ENCODE measurements at regions not wholly inside any gene's neighbourhood (a gene's known extent, or its start where the extent isn't known, plus 50 kb on each side); places are given as distances from the start of the nearest gene placed in this dataset.
A peak's percentile ranks its signal among the peaks of the same experiment; 100 is the strongest.

DNA sequence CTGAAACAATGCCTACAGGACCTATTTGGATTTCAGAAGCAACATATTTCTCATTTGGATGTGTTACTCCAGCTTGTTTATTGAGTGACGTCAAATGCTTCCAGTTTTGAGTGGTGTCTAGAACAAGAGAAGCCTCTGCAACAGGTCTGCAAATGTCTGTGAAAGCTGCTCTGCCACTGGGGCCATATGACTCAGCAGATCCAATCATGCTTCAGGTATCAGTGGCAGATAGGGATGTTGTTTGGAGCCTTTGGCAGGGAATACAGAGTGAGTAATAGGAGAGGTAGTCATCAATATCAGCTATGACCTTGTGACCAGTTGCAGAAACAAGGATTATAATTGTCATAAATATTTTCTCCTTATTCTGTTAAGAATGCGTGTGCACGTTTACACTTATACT lies 141.1 kb upstream of the ZXDA start:
- DNase-seq (ENCODE audit: low spot score) = no peak
- FAIRE-seq = no peak

- FAIRE-seq (no peak), DNase-seq (ENCODE audit: low spot score) (no peak)
Measured at GRCh38 chrX:58044130-58044529, 133.9 kb upstream of the ZXDA start.

- FAIRE-seq = no peak
Measured at GRCh38 chrX:58025979-58026378, 115.7 kb upstream of the ZXDA start.

GRCh38 chrX:57985951-57986350 lies 75.7 kb upstream of the ZXDA start:
- no peak for DNase-seq (ENCODE audit: low spot score)
- FAIRE-seq = no peak

More at GRCh38 chrX:58025979-58026378, 115.7 kb upstream of the ZXDA start:
- no peak for DNase-seq (ENCODE audit: low spot score)

DNA sequence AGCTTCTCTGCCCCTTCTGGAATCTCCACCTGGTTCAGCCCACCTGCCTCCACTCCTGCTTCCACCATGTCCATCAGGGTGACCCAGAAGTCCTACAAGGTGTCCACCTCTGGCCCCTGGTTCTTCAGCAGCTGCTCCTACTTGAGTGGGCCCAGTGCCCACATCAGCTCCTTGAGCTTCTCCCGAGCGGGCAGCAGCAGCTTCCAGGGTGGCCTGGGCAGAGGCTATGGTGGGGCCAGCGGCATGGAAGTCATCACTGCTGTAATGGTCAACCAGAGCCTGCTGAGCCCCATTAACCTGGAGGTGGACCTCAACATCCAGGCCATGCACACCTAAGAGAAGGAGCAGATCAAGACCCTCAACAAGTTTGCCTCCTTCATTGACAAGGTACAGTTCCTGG lies 74.4 kb upstream of the ZXDA start:
- DNase-seq (ENCODE audit: low spot score) (no peak), FAIRE-seq (no peak)

GRCh38 chrX:57977992-57978391 lies 67.7 kb upstream of the ZXDA start:
- FAIRE-seq = no peak
- peak; percentile 6 for DNase-seq (ENCODE audit: low spot score)

GRCh38 chrX:57964975-57965374 lies 54.7 kb upstream of the ZXDA start:
- DNase-seq (ENCODE audit: low spot score) (no peak), FAIRE-seq (no peak)

All from urothelium cell line (cell line).